SK-N-SH (cell line): ENCODE measurements at regions not wholly inside any gene's neighbourhood (a gene's known extent, or its start where the extent isn't known, plus 50 kb on each side); places are given as distances from the start of the nearest gene placed in this dataset.

Experiments
- CTCF ChIA-PET: fragments of 300-600, 350-600 bp; formaldehyde crosslinking; extraction: SDS; loops from one replicate; lab custom pipeline; 2021; lab: Yijun Ruan, JAX
- POLR2A ChIA-PET: fragments of 350-600 bp; sonication (Branson Sonifier 250); formaldehyde crosslinking; extraction: SDS; loops from one replicate; lab custom pipeline; 2020; ENCODE audit warnings: antibody characterized with exemption, inconsistent platforms; lab: Yijun Ruan, JAX
- DNase-seq: peaks from one replicate; pipeline ENCODE4 v3.0.0; 2012
- H2AFZ ChIP-seq: fragments of 200-600 bp; sonication (generic); 2 replicates; pipeline ENCODE4 v1.8.1; 2016; ENCODE audit warnings: antibody characterized with exemption, mild to moderate bottlenecking, low read depth
- H3F3A ChIP-seq: fragments of 200-600 bp; sonication (generic); replicated peaks from 2 replicates; pipeline ENCODE3; 2016; ENCODE audit warnings: antibody characterized with exemption, mild to moderate bottlenecking; ENCODE audit not compliant: insufficient read depth
- H3K27ac ChIP-seq, 2 experiments: fragments of 200-500 bp in 1 of 2; fragments of 200-600 bp in 1 of 2; sonication (Bioruptor generic) in 1 of 2; sonication (generic), shearing (Covaris generic) in 1 of 2; 2 replicates each; pipeline versions ENCODE4 v1.5.1 to v1.6.1; 2014 to 2016; ENCODE audit warnings: low read depth in 2 of 2, inconsistent platforms in 1 of 2, low read length in 1 of 2, mild to moderate bottlenecking in 1 of 2, mixed read lengths in 1 of 2
- H3K27me3 ChIP-seq: fragments of 200-600 bp; sonication (generic), shearing (Covaris generic); 2 replicates; pipeline ENCODE4 v1.6.1; 2016; ENCODE audit warnings: mixed run types; ENCODE audit not compliant: insufficient read depth
- H3K36me3 ChIP-seq, 2 experiments: fragments of 200-500 bp in 1 of 2; fragments of 200-600 bp in 1 of 2; sonication (Bioruptor generic) in 1 of 2; sonication (generic) in 1 of 2; replicated peaks in 1 of 2; 2 replicates each; pipeline versions ENCODE3 to v1.5.1; 2014 to 2016; ENCODE audit warnings: low read length in 1 of 2, mild to moderate bottlenecking in 1 of 2; ENCODE audit not compliant: insufficient read depth in 2 of 2, control insufficient read depth in 1 of 2
- H3K4me1 ChIP-seq, 2 experiments: fragments of 200-500 bp in 1 of 2; fragments of 200-600 bp in 1 of 2; sonication (Bioruptor generic) in 1 of 2; sonication (generic), shearing (Covaris generic) in 1 of 2; 2 replicates each; pipeline versions ENCODE4 v1.5.1 to v1.6.1; 2014 to 2016; ENCODE audit warnings: low read depth in 1 of 2, low read length in 1 of 2, mixed run types in 1 of 2; ENCODE audit not compliant: insufficient read depth in 2 of 2, control insufficient read depth in 1 of 2
- H3K4me2 ChIP-seq: fragments of 200-600 bp; sonication (generic), shearing (Covaris generic); 2 replicates; pipeline ENCODE4 v1.6.1; 2017; ENCODE audit warnings: mixed run types
- H3K4me3 ChIP-seq, 2 experiments: fragments of 200-500 bp in 1 of 2; fragments of 200-600 bp in 1 of 2; sonication (Bioruptor generic) in 1 of 2; sonication (generic), shearing (Covaris generic) in 1 of 2; 2 replicates each; pipeline versions ENCODE4 v1.5.1 to v1.8.1; 2014 to 2016; ENCODE audit warnings: low read depth in 2 of 2, inconsistent platforms in 1 of 2, low read length in 1 of 2, mild to moderate bottlenecking in 1 of 2, mixed read lengths in 1 of 2, moderate library complexity in 1 of 2
- H3K79me2 ChIP-seq: fragments of 200-600 bp; sonication (generic); 2 replicates; pipeline ENCODE4 v1.8.1; 2017; ENCODE audit warnings: mild to moderate bottlenecking; ENCODE audit not compliant: insufficient read depth
- H3K9ac ChIP-seq: fragments of 200-600 bp; sonication (generic); 2 replicates; pipeline ENCODE4 v1.6.1; 2017; ENCODE audit warnings: mixed run types
- H3K9me2 ChIP-seq: fragments of 200-600 bp; sonication (generic); 2 replicates; pipeline ENCODE4 v1.6.1; 2017; ENCODE audit warnings: mixed run types
- H3K9me3 ChIP-seq: fragments of 200-600 bp; sonication (generic); 2 replicates; pipeline ENCODE4 v1.6.1; 2017; ENCODE audit warnings: mixed run types, mild to moderate bottlenecking, moderate library complexity
- H4K20me1 ChIP-seq: fragments of 200-600 bp; sonication (generic); 2 replicates; pipeline ENCODE4 v1.6.1; 2017; ENCODE audit warnings: mild to moderate bottlenecking, mixed run types; ENCODE audit not compliant: insufficient read depth
- EZH2phosphoT487 ChIP-seq: fragments of 200-600 bp; sonication (generic); IDR thresholded peaks from 2 replicates; pipeline ENCODE4 v1.6.1; 2017; ENCODE audit warnings: low read depth, mixed run types, mild to moderate bottlenecking, antibody characterized with exemption, moderate library complexity, borderline replicate concordance
- FOXJ3 ChIP-seq: sonication (generic); formaldehyde crosslinking; IDR thresholded peaks from 2 replicates; pipeline ENCODE4 v1.5.1; 2020; ENCODE audit warnings: mild to moderate bottlenecking, missing genetic modification reagents
- GABPA ChIP-seq: IDR thresholded peaks from 2 replicates; pipeline ENCODE4 v1.4.0; 2012; ENCODE audit warnings: low read depth, mild to moderate bottlenecking
- GATA2 ChIP-seq: sonication (generic); formaldehyde crosslinking; IDR thresholded peaks from 2 replicates; pipeline ENCODE4 v1.5.0; 2020; ENCODE audit warnings: mild to moderate bottlenecking, missing genetic modification reagents
- MEF2A ChIP-seq: IDR thresholded peaks from 2 replicates; pipeline ENCODE4 v1.4.0; 2012; ENCODE audit warnings: low read depth, borderline replicate concordance
- NFIC ChIP-seq: IDR thresholded peaks from 2 replicates; pipeline ENCODE4 v1.4.0; 2012; ENCODE audit warnings: borderline replicate concordance
- NRF1 ChIP-seq: IDR thresholded peaks from 2 replicates; pipeline ENCODE4 v1.6.1; 2012; ENCODE audit warnings: low read depth, mild to moderate bottlenecking, low read length
- RXRA ChIP-seq: IDR thresholded peaks from 2 replicates; pipeline ENCODE4 v1.4.0; 2012; ENCODE audit warnings: low read depth, mild to moderate bottlenecking, borderline replicate concordance
- SMC3 ChIP-seq: IDR thresholded peaks from 2 replicates; pipeline ENCODE4 v1.6.1; 2012; ENCODE audit warnings: low read depth, low read length, improper control_type of control experiment
- TCF12 ChIP-seq: IDR thresholded peaks from 2 replicates; pipeline ENCODE4 v1.4.0; 2012
- TEAD4 ChIP-seq: IDR thresholded peaks from 2 replicates; pipeline ENCODE4 v1.4.0; 2012; ENCODE audit warnings: mild to moderate bottlenecking, borderline replicate concordance; ENCODE audit not compliant: insufficient read depth
- WGBS: methylation state at CpG from one replicate; pipeline ENCODE4 v1.1.6; 2017; ENCODE audit warnings: low lambda C conversion rate; 5-methylcytosine and 5-hydroxymethylcytosine counted together
- TF ChIP-seq, protein P1 (sequence below): IDR thresholded peaks from 2 replicates; pipeline ENCODE4 v1.6.1; 2012; ENCODE audit warnings: mild to moderate bottlenecking, low read depth, low read length, moderate library complexity
- TF ChIP-seq, protein P2 (sequence below): fragments of 150-350 bp; IDR thresholded peaks from 2 replicates; pipeline ENCODE4 v1.6.1; 2016; ENCODE audit warnings: mild to moderate bottlenecking, low read depth, low read length
- TF ChIP-seq, protein P3 (sequence below): IDR thresholded peaks from 2 replicates; pipeline ENCODE4 v1.4.0; 2012; ENCODE audit warnings: low read depth, borderline replicate concordance
- TF ChIP-seq, protein P4 (sequence below): fragments of 200-600 bp; sonication (generic); IDR thresholded peaks from 2 replicates; pipeline ENCODE4 v1.6.1; 2017; ENCODE audit warnings: antibody characterized with exemption, mild to moderate bottlenecking, moderate library complexity
- TF ChIP-seq, protein P5 (sequence below): fragments of 150-350 bp; IDR thresholded peaks from 2 replicates; pipeline ENCODE4 v1.6.1; 2017; ENCODE audit warnings: antibody characterized with exemption, low read length, low read depth, borderline replicate concordance

DNA sequence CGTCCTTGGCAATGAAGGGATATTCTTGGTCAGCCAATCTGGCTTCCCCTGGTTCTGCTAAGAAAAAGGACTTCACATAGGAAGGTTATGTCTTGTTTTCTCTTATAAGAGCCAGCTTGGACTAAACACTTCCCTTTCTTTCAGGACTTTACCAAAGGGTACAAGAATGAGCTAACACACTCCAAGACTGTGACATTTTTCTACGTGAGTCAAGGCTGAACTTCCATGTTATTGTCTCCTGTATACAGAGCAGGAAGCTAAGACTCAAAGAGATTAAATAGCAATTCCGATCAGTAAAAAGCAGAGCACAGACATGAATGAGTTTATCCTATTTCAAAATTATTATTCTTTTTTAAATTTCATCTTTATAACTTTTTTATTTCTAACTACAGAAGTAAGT lies 63.3 kb upstream of the STT3B start:
- no peak overlapping the region for H3K27ac ChIP-seq
- no peaks in the 10 kb centered on the region for H3F3A ChIP-seq
- H3K9me3 ChIP-seq = no peaks in the 10 kb centered on the region
- H3K79me2 ChIP-seq = no peaks in the 10 kb centered on the region
- H3K4me1 ChIP-seq = no peaks in the 10 kb centered on the region
- no peak overlapping the region for H2AFZ ChIP-seq
- H3K36me3 ChIP-seq = no peaks in the 10 kb centered on the region
- no peak overlapping the region for H3K4me2 ChIP-seq
- DNase-seq = no peak
- no peaks in the 10 kb centered on the region for H4K20me1 ChIP-seq
- no peak overlapping the region for H3K9ac ChIP-seq
- H3K9me2 ChIP-seq = no peaks in the 10 kb centered on the region
- POLR2A ChIA-PET = no interaction called here
- H3K27me3 ChIP-seq = no peaks in the 10 kb centered on the region
- no peak overlapping the region for H3K4me3 ChIP-seq
- CTCF ChIA-PET = interaction anchor here (0.7 kb wide), 1 partner anchor 64 kb away, joined by 3 read pairs; no protein-coding TSS in a partner anchor
- TF ChIP-seq GATA2 (CRISPR knock-in tag) = no peak
- no peak for TF ChIP-seq NFIC
- TF ChIP-seq, protein P1, sequence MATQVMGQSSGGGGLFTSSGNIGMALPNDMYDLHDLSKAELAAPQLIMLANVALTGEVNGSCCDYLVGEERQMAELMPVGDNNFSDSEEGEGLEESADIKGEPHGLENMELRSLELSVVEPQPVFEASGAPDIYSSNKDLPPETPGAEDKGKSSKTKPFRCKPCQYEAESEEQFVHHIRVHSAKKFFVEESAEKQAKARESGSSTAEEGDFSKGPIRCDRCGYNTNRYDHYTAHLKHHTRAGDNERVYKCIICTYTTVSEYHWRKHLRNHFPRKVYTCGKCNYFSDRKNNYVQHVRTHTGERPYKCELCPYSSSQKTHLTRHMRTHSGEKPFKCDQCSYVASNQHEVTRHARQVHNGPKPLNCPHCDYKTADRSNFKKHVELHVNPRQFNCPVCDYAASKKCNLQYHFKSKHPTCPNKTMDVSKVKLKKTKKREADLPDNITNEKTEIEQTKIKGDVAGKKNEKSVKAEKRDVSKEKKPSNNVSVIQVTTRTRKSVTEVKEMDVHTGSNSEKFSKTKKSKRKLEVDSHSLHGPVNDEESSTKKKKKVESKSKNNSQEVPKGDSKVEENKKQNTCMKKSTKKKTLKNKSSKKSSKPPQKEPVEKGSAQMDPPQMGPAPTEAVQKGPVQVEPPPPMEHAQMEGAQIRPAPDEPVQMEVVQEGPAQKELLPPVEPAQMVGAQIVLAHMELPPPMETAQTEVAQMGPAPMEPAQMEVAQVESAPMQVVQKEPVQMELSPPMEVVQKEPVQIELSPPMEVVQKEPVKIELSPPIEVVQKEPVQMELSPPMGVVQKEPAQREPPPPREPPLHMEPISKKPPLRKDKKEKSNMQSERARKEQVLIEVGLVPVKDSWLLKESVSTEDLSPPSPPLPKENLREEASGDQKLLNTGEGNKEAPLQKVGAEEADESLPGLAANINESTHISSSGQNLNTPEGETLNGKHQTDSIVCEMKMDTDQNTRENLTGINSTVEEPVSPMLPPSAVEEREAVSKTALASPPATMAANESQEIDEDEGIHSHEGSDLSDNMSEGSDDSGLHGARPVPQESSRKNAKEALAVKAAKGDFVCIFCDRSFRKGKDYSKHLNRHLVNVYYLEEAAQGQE = no peak
- WGBS = 39% methylated on average over 3 of the region's 3 CpGs

DNA sequence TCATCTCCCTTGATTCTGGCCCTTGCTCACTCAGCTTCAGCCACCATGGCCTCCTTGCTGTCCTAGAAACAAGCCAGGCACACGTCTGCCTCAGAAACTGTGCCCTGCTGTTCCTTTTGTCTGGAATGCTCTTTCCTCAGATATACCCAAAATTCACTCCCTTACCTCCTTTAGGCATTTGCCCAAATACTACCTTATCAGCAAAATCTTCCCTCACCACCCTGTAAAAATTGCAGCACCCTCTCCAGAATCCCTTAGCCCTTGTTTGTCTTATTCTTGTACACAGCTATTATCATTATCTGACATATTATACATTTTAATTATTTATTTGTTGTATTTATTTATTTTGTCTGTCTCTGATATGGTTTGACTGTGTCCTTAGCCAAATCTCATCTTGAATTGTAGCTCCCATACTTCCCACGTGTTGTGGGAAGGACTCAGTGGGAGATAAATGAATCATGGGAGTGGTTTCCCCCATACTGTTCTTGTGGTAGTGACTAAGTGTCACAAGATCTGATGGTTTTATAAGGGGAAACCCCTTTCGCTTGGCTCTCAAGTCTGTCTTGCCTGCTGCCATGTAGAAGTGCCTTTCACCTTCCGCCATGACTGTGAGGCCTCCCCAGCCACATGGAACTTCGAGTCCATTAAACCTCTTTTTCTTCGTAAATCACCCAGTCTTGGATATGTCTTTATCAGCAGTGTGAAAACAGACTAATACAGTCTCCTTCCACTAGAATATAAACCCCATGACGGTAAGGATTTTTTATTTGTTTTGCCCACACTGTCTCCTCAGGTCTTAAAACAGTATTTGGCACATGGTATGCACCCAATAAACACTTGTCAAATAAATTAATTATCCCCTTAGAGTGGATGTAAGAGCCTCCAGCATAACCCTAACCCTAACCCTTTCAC lies 60.0 kb upstream of the STT3B start:
- Histone ChIP-seq H3K9ac (no peak overlapping the region), H3K4me3 (no peak overlapping the region), H2AFZ (no peak overlapping the region), H4K20me1 (no peaks in the 10 kb centered on the region), H3K79me2 (no peaks in the 10 kb centered on the region), H3K27ac (no peak overlapping the region), H3K27me3 (no peaks in the 10 kb centered on the region), H3F3A (no peaks in the 10 kb centered on the region), H3K36me3 (no peaks in the 10 kb centered on the region), H3K4me2 (no peak overlapping the region), H3K9me3 (no peaks in the 10 kb centered on the region), H3K9me2 (no peaks in the 10 kb centered on the region), H3K4me1 (no peaks in the 10 kb centered on the region)
- ChIA-PET CTCF (interaction anchor here (1.2 kb wide), 1 partner anchor 11 kb away, joined by 3 read pairs; no protein-coding TSS in a partner anchor), POLR2A (no interaction called here)
- WGBS = 36% methylated on average over 7 of the region's 7 CpGs
- no peak for DNase-seq
- TF ChIP-seq, protein P2, sequence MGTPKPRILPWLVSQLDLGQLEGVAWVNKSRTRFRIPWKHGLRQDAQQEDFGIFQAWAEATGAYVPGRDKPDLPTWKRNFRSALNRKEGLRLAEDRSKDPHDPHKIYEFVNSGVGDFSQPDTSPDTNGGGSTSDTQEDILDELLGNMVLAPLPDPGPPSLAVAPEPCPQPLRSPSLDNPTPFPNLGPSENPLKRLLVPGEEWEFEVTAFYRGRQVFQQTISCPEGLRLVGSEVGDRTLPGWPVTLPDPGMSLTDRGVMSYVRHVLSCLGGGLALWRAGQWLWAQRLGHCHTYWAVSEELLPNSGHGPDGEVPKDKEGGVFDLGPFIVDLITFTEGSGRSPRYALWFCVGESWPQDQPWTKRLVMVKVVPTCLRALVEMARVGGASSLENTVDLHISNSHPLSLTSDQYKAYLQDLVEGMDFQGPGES = no peak
- TF ChIP-seq, protein P3, sequence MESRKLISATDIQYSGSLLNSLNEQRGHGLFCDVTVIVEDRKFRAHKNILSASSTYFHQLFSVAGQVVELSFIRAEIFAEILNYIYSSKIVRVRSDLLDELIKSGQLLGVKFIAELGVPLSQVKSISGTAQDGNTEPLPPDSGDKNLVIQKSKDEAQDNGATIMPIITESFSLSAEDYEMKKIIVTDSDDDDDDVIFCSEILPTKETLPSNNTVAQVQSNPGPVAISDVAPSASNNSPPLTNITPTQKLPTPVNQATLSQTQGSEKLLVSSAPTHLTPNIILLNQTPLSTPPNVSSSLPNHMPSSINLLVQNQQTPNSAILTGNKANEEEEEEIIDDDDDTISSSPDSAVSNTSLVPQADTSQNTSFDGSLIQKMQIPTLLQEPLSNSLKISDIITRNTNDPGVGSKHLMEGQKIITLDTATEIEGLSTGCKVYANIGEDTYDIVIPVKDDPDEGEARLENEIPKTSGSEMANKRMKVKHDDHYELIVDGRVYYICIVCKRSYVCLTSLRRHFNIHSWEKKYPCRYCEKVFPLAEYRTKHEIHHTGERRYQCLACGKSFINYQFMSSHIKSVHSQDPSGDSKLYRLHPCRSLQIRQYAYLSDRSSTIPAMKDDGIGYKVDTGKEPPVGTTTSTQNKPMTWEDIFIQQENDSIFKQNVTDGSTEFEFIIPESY = no peak
- TF ChIP-seq SMC3 (no peak), TCF12 (no peak), EZH2phosphoT487 (no peak), GABPA (no peak), TEAD4 (no peak), NRF1 (no peak), GATA2 (CRISPR knock-in tag) (no peak), RXRA (no peak), MEF2A (no peak), FOXJ3 (no peak)
- TF ChIP-seq, protein P4, sequence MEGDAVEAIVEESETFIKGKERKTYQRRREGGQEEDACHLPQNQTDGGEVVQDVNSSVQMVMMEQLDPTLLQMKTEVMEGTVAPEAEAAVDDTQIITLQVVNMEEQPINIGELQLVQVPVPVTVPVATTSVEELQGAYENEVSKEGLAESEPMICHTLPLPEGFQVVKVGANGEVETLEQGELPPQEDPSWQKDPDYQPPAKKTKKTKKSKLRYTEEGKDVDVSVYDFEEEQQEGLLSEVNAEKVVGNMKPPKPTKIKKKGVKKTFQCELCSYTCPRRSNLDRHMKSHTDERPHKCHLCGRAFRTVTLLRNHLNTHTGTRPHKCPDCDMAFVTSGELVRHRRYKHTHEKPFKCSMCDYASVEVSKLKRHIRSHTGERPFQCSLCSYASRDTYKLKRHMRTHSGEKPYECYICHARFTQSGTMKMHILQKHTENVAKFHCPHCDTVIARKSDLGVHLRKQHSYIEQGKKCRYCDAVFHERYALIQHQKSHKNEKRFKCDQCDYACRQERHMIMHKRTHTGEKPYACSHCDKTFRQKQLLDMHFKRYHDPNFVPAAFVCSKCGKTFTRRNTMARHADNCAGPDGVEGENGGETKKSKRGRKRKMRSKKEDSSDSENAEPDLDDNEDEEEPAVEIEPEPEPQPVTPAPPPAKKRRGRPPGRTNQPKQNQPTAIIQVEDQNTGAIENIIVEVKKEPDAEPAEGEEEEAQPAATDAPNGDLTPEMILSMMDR = no peak
- TF ChIP-seq, protein P5, sequence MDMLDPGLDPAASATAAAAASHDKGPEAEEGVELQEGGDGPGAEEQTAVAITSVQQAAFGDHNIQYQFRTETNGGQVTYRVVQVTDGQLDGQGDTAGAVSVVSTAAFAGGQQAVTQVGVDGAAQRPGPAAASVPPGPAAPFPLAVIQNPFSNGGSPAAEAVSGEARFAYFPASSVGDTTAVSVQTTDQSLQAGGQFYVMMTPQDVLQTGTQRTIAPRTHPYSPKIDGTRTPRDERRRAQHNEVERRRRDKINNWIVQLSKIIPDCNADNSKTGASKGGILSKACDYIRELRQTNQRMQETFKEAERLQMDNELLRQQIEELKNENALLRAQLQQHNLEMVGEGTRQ = no peak
